ENCODE measurements at regions not wholly inside any gene's neighbourhood (a gene's known extent, or its start where the extent isn't known, plus 50 kb on each side); places are given as distances from the start of the nearest gene placed in this dataset.

- ATAC-seq (ENCODE audit: insufficient read depth, low read depth) (no peak), DNase-seq (no peak)
- H3K9ac ChIP-seq (ENCODE audit: low read depth, low read length): no peak overlapping the region
- TF ChIP-seq EZH2 (IDR thresholded peaks at IDR 0.05; ENCODE audit: borderline replicate concordance, low read depth, low read length, severe bottlenecking) (no peak), CTCF (IDR thresholded peaks at IDR 0.05; ENCODE audit: borderline replicate concordance, extremely low read depth, low read length, poor library complexity, severe bottlenecking) (no peak)
- H3K79me2 ChIP-seq (ENCODE audit: insufficient read depth, low read length): no peaks in the 10 kb centered on the region
- no peak overlapping the region for H3K4me3 ChIP-seq (ENCODE audit: low read depth in 1 of 2, low read length in 2 of 2)
- H3K27me3 ChIP-seq (ENCODE audit: insufficient read depth, low read length, poor library complexity): no peaks in the 10 kb centered on the region
- no peak overlapping the region for H2AFZ ChIP-seq (ENCODE audit: low read depth, low read length)
- H4K20me1 ChIP-seq (ENCODE audit: insufficient read depth, low read length): no peaks in the 10 kb centered on the region
- H3K4me2 ChIP-seq (ENCODE audit: insufficient read depth, low read length): no peak overlapping the region
- H3K9me3 ChIP-seq (ENCODE audit: insufficient read depth, low read length, severe bottlenecking): no peaks in the 10 kb centered on the region
- no peak overlapping the region for H3K27ac ChIP-seq (ENCODE audit: low read length)
- H3K36me3 ChIP-seq (ENCODE audit: insufficient read depth, low read length): no peaks in the 10 kb centered on the region
- H3K4me1 ChIP-seq (ENCODE audit: insufficient read depth, low read length): no peaks in the 10 kb centered on the region
Observed at GRCh38 chr2:14231391-14231898, 401.1 kb upstream of the LRATD1 start.

- H3K9me3 ChIP-seq (ENCODE audit: insufficient read depth, low read length, severe bottlenecking): no peaks in the 10 kb centered on the region
- DNase-seq: no peak
- H3K27ac ChIP-seq (ENCODE audit: low read length): no peak overlapping the region
- no peaks in the 10 kb centered on the region for H3K36me3 ChIP-seq (ENCODE audit: insufficient read depth, low read length)
- no peak overlapping the region for H2AFZ ChIP-seq (ENCODE audit: low read depth, low read length)
- no peak for ATAC-seq (ENCODE audit: insufficient read depth, low read depth)
- no peak overlapping the region for H3K4me2 ChIP-seq (ENCODE audit: insufficient read depth, low read length)
- H3K4me3 ChIP-seq (ENCODE audit: low read depth in 1 of 2, low read length in 2 of 2): no peak overlapping the region
- no peaks in the 10 kb centered on the region for H3K79me2 ChIP-seq (ENCODE audit: insufficient read depth, low read length)
- no peaks in the 10 kb centered on the region for H3K4me1 ChIP-seq (ENCODE audit: insufficient read depth, low read length)
- TF ChIP-seq EZH2 (IDR thresholded peaks at IDR 0.05; ENCODE audit: borderline replicate concordance, low read depth, low read length, severe bottlenecking) (no peak), CTCF (IDR thresholded peaks at IDR 0.05; ENCODE audit: borderline replicate concordance, extremely low read depth, low read length, poor library complexity, severe bottlenecking) (no peak)
- H4K20me1 ChIP-seq (ENCODE audit: insufficient read depth, low read length): no peaks in the 10 kb centered on the region
- no peak overlapping the region for H3K9ac ChIP-seq (ENCODE audit: low read depth, low read length)
- H3K27me3 ChIP-seq (ENCODE audit: insufficient read depth, low read length, poor library complexity): no peaks in the 10 kb centered on the region
Observed at GRCh38 chr2:14232217-14232616, 400.3 kb upstream of the LRATD1 start.

- Histone ChIP-seq H3K9me3 (ENCODE audit: insufficient read depth, low read length, severe bottlenecking) (no peaks in the 10 kb centered on the region), H3K9ac (ENCODE audit: low read depth, low read length) (no peak overlapping the region), H3K27me3 (ENCODE audit: insufficient read depth, low read length, poor library complexity) (no peaks in the 10 kb centered on the region), H3K4me3 (ENCODE audit: low read depth in 1 of 2, low read length in 2 of 2) (no peak overlapping the region), H3K36me3 (ENCODE audit: insufficient read depth, low read length) (no peaks in the 10 kb centered on the region), H3K4me1 (ENCODE audit: insufficient read depth, low read length) (no peaks in the 10 kb centered on the region), H3K79me2 (ENCODE audit: insufficient read depth, low read length) (no peaks in the 10 kb centered on the region), H3K4me2 (ENCODE audit: insufficient read depth, low read length) (no peak overlapping the region), H4K20me1 (ENCODE audit: insufficient read depth, low read length) (no peaks in the 10 kb centered on the region), H2AFZ (ENCODE audit: low read depth, low read length) (no peak overlapping the region), H3K27ac (ENCODE audit: low read length) (no peak overlapping the region)
- ATAC-seq (ENCODE audit: insufficient read depth, low read depth) (0 out of 3 replicates have a peak, but pooled peaks have one; percentile 17), DNase-seq (no peak)
- TF ChIP-seq EZH2 (IDR thresholded peaks at IDR 0.05; ENCODE audit: borderline replicate concordance, low read depth, low read length, severe bottlenecking) (no peak), CTCF (IDR thresholded peaks at IDR 0.05; ENCODE audit: borderline replicate concordance, extremely low read depth, low read length, poor library complexity, severe bottlenecking) (no peak)
Observed at GRCh38 chr2:14234911-14235310, 397.6 kb upstream of the LRATD1 start.

GRCh38 chr2:14235667-14236066 lies 396.9 kb upstream of the LRATD1 start:
- Histone ChIP-seq H3K4me2 (ENCODE audit: insufficient read depth, low read length) (no peak overlapping the region), H3K27ac (ENCODE audit: low read length) (no peak overlapping the region), H3K9ac (ENCODE audit: low read depth, low read length) (no peak overlapping the region)

More at GRCh38 chr2:14235667-14236066, 396.9 kb upstream of the LRATD1 start:
- Histone ChIP-seq H3K27me3 (ENCODE audit: insufficient read depth, low read length, poor library complexity) (no peaks in the 10 kb centered on the region), H4K20me1 (ENCODE audit: insufficient read depth, low read length) (no peaks in the 10 kb centered on the region), H3K4me1 (ENCODE audit: insufficient read depth, low read length) (no peaks in the 10 kb centered on the region), H2AFZ (ENCODE audit: low read depth, low read length) (no peak overlapping the region), H3K9me3 (ENCODE audit: insufficient read depth, low read length, severe bottlenecking) (no peaks in the 10 kb centered on the region), H3K36me3 (ENCODE audit: insufficient read depth, low read length) (no peaks in the 10 kb centered on the region), H3K79me2 (ENCODE audit: insufficient read depth, low read length) (no peaks in the 10 kb centered on the region), H3K4me3 (ENCODE audit: low read depth in 1 of 2, low read length in 2 of 2) (no peak overlapping the region)
- ATAC-seq (ENCODE audit: insufficient read depth, low read depth) (no peak), DNase-seq (no peak)
- TF ChIP-seq EZH2 (IDR thresholded peaks at IDR 0.05; ENCODE audit: borderline replicate concordance, low read depth, low read length, severe bottlenecking) (no peak), CTCF (IDR thresholded peaks at IDR 0.05; ENCODE audit: borderline replicate concordance, extremely low read depth, low read length, poor library complexity, severe bottlenecking) (no peak)
